Adrenal gland (tissue), 9 donors: ENCODE measurements at regions not wholly inside any gene's neighbourhood (a gene's known extent, or its start where the extent isn't known, plus 50 kb on each side); places are given as distances from the start of the nearest gene placed in this dataset.
A peak's percentile ranks its signal among the peaks of the same experiment; 100 is the strongest.

ENCODE experiments used
- DNase-seq, 7 donors: peaks; one replicate each; pipeline ENCODE4 v3.0.0-alpha.2; 2019 to 2020
- H3K27ac ChIP-seq, 5 donors: fragments of 200-600 bp; sonication (generic) in 4 of 5; 1 replicate in 3 of 5; 2 replicates in 2 of 5; pipeline versions ENCODE4 v1.5.1 to v1.8.0; 2016 to 2020; ENCODE audit warnings: mild to moderate bottlenecking in 1 of 5
- H3K27me3 ChIP-seq: fragments of 200-600 bp; 2 replicates; pipeline ENCODE4 v1.8.0; 2021
- H3K36me3 ChIP-seq, 2 donors: fragments of 200-600 bp; replicated peaks in 1 of 2; 1 replicate in 1 of 2; 2 replicates in 1 of 2; pipeline versions ENCODE4 v1.5.1 to v1.8.0; 2018 to 2022
- H3K4me1 ChIP-seq, 2 donors: fragments of 200-600 bp; replicated peaks in 1 of 2; 1 replicate in 1 of 2; 2 replicates in 1 of 2; pipeline versions ENCODE4 v1.5.1 to v1.8.0; 2018 to 2021
- H3K4me3 ChIP-seq, 4 donors: fragments of 200-600 bp; sonication (generic) in 3 of 4; one replicate each; pipeline ENCODE4 v1.5.1; 2016 to 2018
- H3K9me3 ChIP-seq, 3 donors: fragments of 200-600 bp; sonication (generic) in 1 of 3; replicated peaks in 1 of 3; 1 replicate in 2 of 3; 2 replicates in 1 of 3; pipeline versions ENCODE4 v1.5.1 to v1.8.0; 2016 to 2021
- POLR2A ChIP-seq, 2 donors: fragments of 450-650 bp; IDR thresholded peaks; one replicate each; pipeline ENCODE4 v1.6.1; 2017; ENCODE audit warnings: antibody characterized with exemption in 2 of 2, mild to moderate bottlenecking in 2 of 2, moderate library complexity in 1 of 2
- WGBS, 4 donors: extraction: QIAGEN DNeasy Blood & Tissue Kit in 2 of 4; methylation state at CpG; one replicate each; pipeline versions ENCODE4 v1.1.5 to v1.1.7; 2013 to 2017; 5-methylcytosine and 5-hydroxymethylcytosine counted together
- intact Hi-C, 2 donors: fragments of 100-400 bp; cut with DNase I; formaldehyde crosslinking; loops; one replicate each; pipeline versions ENCODE4 v1.14.1 to v1.15.0; 2022 to 2023
- TF ChIP-seq, protein P1 (sequence below), 6 experiments: fragments of 450-650 bp in 4 of 6; fragments of 200-600 bp in 2 of 6; sonication (generic) in 1 of 6; IDR thresholded peaks; 1 replicate in 5 of 6; 2 replicates in 1 of 6; pipeline versions ENCODE4 v1.5.1 to v1.8.0; 2016 to 2021; ENCODE audit warnings: antibody characterized with exemption in 6 of 6, mild to moderate bottlenecking in 2 of 6, moderate library complexity in 1 of 6
- donor health status: healthy with polysubstance abuse.
- donor health status: Bipolar disorder and iron deficiency.
- donor health status: DM: yes; HTN: yes; CAD: no.
- donor health status: DM: no; HTN: no; CAD: no.
- donor health status: DM: no; HTN: no; CAD: no.

GRCh38 chr2:21728133-21728532 is 604.4 kb downstream of the TDRD15 start:
- DNase-seq, result no peak
- H3K36me3 ChIP-seq, result no peaks in the 10 kb centered on the region
- H3K4me1 ChIP-seq, result no peaks in the 10 kb centered on the region
- H3K4me3 ChIP-seq, result no peak overlapping the region
- no peak overlapping the region for H3K27ac ChIP-seq
- H3K9me3 ChIP-seq, result no peaks in the 10 kb centered on the region
- TF ChIP-seq, protein P1, sequence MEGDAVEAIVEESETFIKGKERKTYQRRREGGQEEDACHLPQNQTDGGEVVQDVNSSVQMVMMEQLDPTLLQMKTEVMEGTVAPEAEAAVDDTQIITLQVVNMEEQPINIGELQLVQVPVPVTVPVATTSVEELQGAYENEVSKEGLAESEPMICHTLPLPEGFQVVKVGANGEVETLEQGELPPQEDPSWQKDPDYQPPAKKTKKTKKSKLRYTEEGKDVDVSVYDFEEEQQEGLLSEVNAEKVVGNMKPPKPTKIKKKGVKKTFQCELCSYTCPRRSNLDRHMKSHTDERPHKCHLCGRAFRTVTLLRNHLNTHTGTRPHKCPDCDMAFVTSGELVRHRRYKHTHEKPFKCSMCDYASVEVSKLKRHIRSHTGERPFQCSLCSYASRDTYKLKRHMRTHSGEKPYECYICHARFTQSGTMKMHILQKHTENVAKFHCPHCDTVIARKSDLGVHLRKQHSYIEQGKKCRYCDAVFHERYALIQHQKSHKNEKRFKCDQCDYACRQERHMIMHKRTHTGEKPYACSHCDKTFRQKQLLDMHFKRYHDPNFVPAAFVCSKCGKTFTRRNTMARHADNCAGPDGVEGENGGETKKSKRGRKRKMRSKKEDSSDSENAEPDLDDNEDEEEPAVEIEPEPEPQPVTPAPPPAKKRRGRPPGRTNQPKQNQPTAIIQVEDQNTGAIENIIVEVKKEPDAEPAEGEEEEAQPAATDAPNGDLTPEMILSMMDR (IDR thresholded peaks at IDR 0.05), result no peak
- TF ChIP-seq POLR2A (IDR thresholded peaks at IDR 0.05), result no peak
- no peaks in the 10 kb centered on the region for H3K27me3 ChIP-seq
- intact Hi-C loops, result no loop called here
- 77 to 87% (median 82%) methylated on average over 2 of the region's 2 CpGs for WGBS, 4 donors

- Histone ChIP-seq H3K27me3 (no peaks in the 10 kb centered on the region), H3K4me3 (no peak overlapping the region), H3K36me3 (no peaks in the 10 kb centered on the region), H3K4me1 (no peaks in the 10 kb centered on the region), H3K9me3 (no peaks in the 10 kb centered on the region), H3K27ac (no peak overlapping the region)
- DNase-seq, result no peak
- TF ChIP-seq, protein P1 (IDR thresholded peaks at IDR 0.05), result no peak
- TF ChIP-seq POLR2A (IDR thresholded peaks at IDR 0.05), result no peak
- intact Hi-C loops, result no loop called here
- 42 to 67% (median 56%) methylated on average over 3 of the region's 3 CpGs for WGBS, 4 donors
These were observed 606.4 kb downstream of the TDRD15 start for GRCh38 chr2:21730141-21730540.

- intact Hi-C loops, result no loop called here
- Histone ChIP-seq H3K4me1 (no peaks in the 10 kb centered on the region), H3K27me3 (no peaks in the 10 kb centered on the region), H3K36me3 (no peaks in the 10 kb centered on the region), H3K27ac (no peak overlapping the region), H3K9me3 (no peaks in the 10 kb centered on the region), H3K4me3 (no peak overlapping the region)
- DNase-seq, result peak in 3 of 7 donors; percentile 3 to 16 (median 7)
- 38 to 52% (median 44%) methylated on average over 2 of the region's 2 CpGs for WGBS, 4 donors
- no peak for TF ChIP-seq POLR2A (IDR thresholded peaks at IDR 0.05)
- TF ChIP-seq, protein P1 (IDR thresholded peaks at IDR 0.05), result no peak
These were observed 616.7 kb downstream of the TDRD15 start for GRCh38 chr2:21740484-21740883.

- intact Hi-C loops, result no loop called here
- Histone ChIP-seq H3K9me3 (no peaks in the 10 kb centered on the region), H3K27ac (no peak overlapping the region), H3K36me3 (no peaks in the 10 kb centered on the region), H3K4me3 (no peak overlapping the region), H3K4me1 (no peaks in the 10 kb centered on the region), H3K27me3 (no peaks in the 10 kb centered on the region)
- DNase-seq, result no peak
- TF ChIP-seq, protein P1 (IDR thresholded peaks at IDR 0.05), result no peak
- TF ChIP-seq POLR2A (IDR thresholded peaks at IDR 0.05), result no peak
- 86 to 91% (median 90%) methylated on average over 3 of the region's 3 CpGs for WGBS, 4 donors
These were observed 622.7 kb downstream of the TDRD15 start for GRCh38 chr2:21746499-21746898.
